Activated B cell treated with CpG ODN at 0.5 μM for 24 hours (primary cell): ENCODE measurements at regions not wholly inside any gene's neighbourhood (a gene's known extent, or its start where the extent isn't known, plus 50 kb on each side); places are given as distances from the start of the nearest gene placed in this dataset.

Source experiments
- ATAC-seq: fragments of 200-7000 bp; cut with Tn5 transposase; one replicate; pipeline ENCODE4 v1.10.0; 2021; ENCODE audit warnings: low read depth, mild to moderate bottlenecking, moderate library complexity
- CTCF ChIA-PET: fragments of 350-600 bp; sonication (Branson Sonifier 250); formaldehyde crosslinking; loops from one replicate; lab custom pipeline; 2021; ENCODE audit warnings: antibody characterized with exemption; lab: Charles Lee
- POLR2A ChIA-PET: fragments of 350-600 bp; sonication (Branson Sonifier 250); formaldehyde crosslinking; loops from one replicate; lab custom pipeline; 2021; ENCODE audit warnings: antibody characterized with exemption; lab: Charles Lee
- DNase-seq: peaks from one replicate; pipeline ENCODE4 v3.0.0; 2022
- H3K27ac Mint-ChIP-seq: one replicate; pipeline ENCODE4 v1.8.0; 2020; ENCODE audit warnings: mixed read lengths
- H3K27me3 Mint-ChIP-seq: one replicate; pipeline ENCODE4 v1.8.0; 2021; ENCODE audit warnings: mixed read lengths
- H3K36me3 Mint-ChIP-seq: one replicate; pipeline ENCODE4 v1.8.0; 2021; ENCODE audit warnings: low read depth, mixed read lengths
- H3K4me1 Mint-ChIP-seq: one replicate; pipeline ENCODE4 v1.8.0; 2021; ENCODE audit warnings: mixed read lengths
- H3K4me3 Mint-ChIP-seq: one replicate; pipeline ENCODE4 v1.8.0; 2020; ENCODE audit warnings: mild to moderate bottlenecking, mixed read lengths
- H3K9me3 Mint-ChIP-seq: one replicate; pipeline ENCODE4 v1.8.0; 2020; ENCODE audit warnings: mixed read lengths
- CTCF ChIP-seq: fragments of 200-600 bp; IDR thresholded peaks from one replicate; pipeline ENCODE4 v1.8.0; 2022; ENCODE audit warnings: antibody characterized with exemption, mild to moderate bottlenecking
- intact Hi-C: fragments of 100-400 bp; cut with micrococcal nuclease; formaldehyde crosslinking; loops from one replicate; pipeline ENCODE4 v1.15.1; 2024

- no peaks in the 10 kb centered on the region for H3K36me3 Mint-ChIP-seq
- POLR2A ChIA-PET, result no interaction called here
- TF ChIP-seq CTCF, result no peak
- H3K9me3 Mint-ChIP-seq, result peaks cover 2% of the 10 kb centered on the region
- DNase-seq (no peak), ATAC-seq (no peak)
- no peaks in the 10 kb centered on the region for H3K4me1 Mint-ChIP-seq
- no peaks in the 10 kb centered on the region for H3K27me3 Mint-ChIP-seq
- H3K27ac Mint-ChIP-seq, result no peak overlapping the region
- CTCF ChIA-PET, result no interaction called here
- H3K4me3 Mint-ChIP-seq, result no peak overlapping the region
- intact Hi-C loops, result no loop called here
These were observed 422.7 kb downstream of the MTRR start for GRCh38 chr5:8291641-8292040.

- intact Hi-C loops, result no loop called here
- Mint-ChIP-seq H3K27me3 (no peaks in the 10 kb centered on the region), H3K9me3 (no peaks in the 10 kb centered on the region), H3K4me3 (no peak overlapping the region), H3K27ac (no peak overlapping the region), H3K4me1 (no peaks in the 10 kb centered on the region), H3K36me3 (no peaks in the 10 kb centered on the region)
- ATAC-seq, result no peak
- DNase-seq, result no peak
- no peak for TF ChIP-seq CTCF
- CTCF ChIA-PET, result no interaction called here
- POLR2A ChIA-PET, result no interaction called here
These were observed 426.2 kb downstream of the MTRR start for GRCh38 chr5:8295141-8295540.

GRCh38 chr5:8299716-8300115 is 430.8 kb downstream of the MTRR start:
- H3K4me3 Mint-ChIP-seq, result no peak overlapping the region
- H3K36me3 Mint-ChIP-seq, result no peaks in the 10 kb centered on the region
- ChIA-PET CTCF (no interaction called here), POLR2A (no interaction called here)
- H3K27me3 Mint-ChIP-seq, result no peaks in the 10 kb centered on the region
- no peak for ATAC-seq
- no peaks in the 10 kb centered on the region for H3K4me1 Mint-ChIP-seq
- intact Hi-C loops, result no loop called here
- DNase-seq, result no peak
- TF ChIP-seq CTCF, result no peak
- no peak overlapping the region for H3K27ac Mint-ChIP-seq
- H3K9me3 Mint-ChIP-seq, result no peaks in the 10 kb centered on the region

GRCh38 chr5:8304341-8304740 is 435.4 kb downstream of the MTRR start:
- intact Hi-C loops, result no loop called here
- no peak overlapping the region for H3K27ac Mint-ChIP-seq
- H3K9me3 Mint-ChIP-seq, result peaks cover 1% of the 10 kb centered on the region
- H3K27me3 Mint-ChIP-seq, result no peaks in the 10 kb centered on the region
- no peaks in the 10 kb centered on the region for H3K36me3 Mint-ChIP-seq
- ATAC-seq (no peak), DNase-seq (no peak)
- TF ChIP-seq CTCF, result no peak
- ChIA-PET CTCF (no interaction called here), POLR2A (no interaction called here)
- H3K4me3 Mint-ChIP-seq, result no peak overlapping the region
- no peaks in the 10 kb centered on the region for H3K4me1 Mint-ChIP-seq

GRCh38 chr5:8306288-8306896 is 437.4 kb downstream of the MTRR start:
- POLR2A ChIA-PET, result no interaction called here
- H3K36me3 Mint-ChIP-seq, result no peaks in the 10 kb centered on the region

More at GRCh38 chr5:8306288-8306896, 437.4 kb downstream of the MTRR start:
- Mint-ChIP-seq H3K4me3 (no peak overlapping the region), H3K9me3 (peaks cover 12% of the 10 kb centered on the region), H3K4me1 (no peaks in the 10 kb centered on the region), H3K27ac (no peak overlapping the region), H3K27me3 (no peaks in the 10 kb centered on the region)
- CTCF ChIA-PET, result no interaction called here
- no peak for ATAC-seq
- intact Hi-C loops, result no loop called here
- no peak for TF ChIP-seq CTCF
- DNase-seq, result no peak
